GM19035 (cell line): ENCODE measurements at regions not wholly inside any gene's neighbourhood (a gene's known extent, or its start where the extent isn't known, plus 50 kb on each side); places are given as distances from the start of the nearest gene placed in this dataset.
A peak's percentile ranks its signal among the peaks of the same experiment; 100 is the strongest.

ENCODE experiments used
- ATAC-seq: cut with Tn5 transposase; IDR thresholded peaks from one replicate; pipeline ENCODE4 v1.9.1; 2021; ENCODE audit not compliant: unreplicated experiment

DNA sequence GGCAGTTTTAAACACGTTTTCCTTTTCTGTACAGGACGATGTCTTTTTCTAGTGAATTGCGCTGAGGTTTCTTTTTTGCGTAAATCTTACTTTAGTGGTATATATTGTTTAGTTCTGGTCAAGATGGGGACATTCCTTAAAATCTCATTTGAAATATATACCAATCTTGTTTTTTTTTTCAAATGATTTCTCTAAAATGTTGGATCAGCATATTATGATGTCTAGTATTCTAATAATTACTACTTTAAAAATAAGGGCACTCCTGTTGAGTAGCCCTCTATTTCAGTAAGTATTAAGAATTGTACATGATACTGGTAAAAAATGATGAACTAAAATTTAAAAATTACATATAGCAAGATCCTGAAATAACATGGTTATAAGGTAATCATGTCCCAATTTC lies 224.1 kb upstream of the ARHGAP24 start:
- no peak for ATAC-seq

DNA sequence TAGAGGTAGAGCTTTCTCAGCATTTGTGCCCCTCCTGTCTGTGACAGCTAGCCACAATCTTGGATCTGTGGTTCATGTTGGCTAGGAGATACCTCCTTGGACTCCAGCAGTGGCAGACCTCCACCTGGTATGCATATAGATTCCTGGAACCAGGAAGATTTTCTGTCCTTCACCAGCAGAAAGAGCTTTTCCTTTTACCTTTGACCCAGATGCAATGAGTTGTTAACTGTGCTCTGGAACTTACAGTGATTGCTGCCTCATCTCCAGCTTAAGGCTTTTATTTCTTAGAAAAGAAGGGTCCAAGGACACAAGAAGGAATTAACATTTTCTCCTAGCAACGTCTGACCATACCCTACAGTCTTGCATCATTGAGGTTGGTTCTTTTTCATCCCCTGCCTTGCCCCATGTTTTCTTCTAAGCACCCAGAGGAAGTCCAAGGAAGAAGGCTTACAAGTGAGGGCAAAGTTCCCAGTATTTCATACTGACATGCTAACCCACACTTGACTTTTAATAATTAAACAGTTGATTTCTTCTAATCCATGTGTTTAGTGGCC lies 217.1 kb upstream of the ARHGAP24 start:
- no peak for ATAC-seq

DNA sequence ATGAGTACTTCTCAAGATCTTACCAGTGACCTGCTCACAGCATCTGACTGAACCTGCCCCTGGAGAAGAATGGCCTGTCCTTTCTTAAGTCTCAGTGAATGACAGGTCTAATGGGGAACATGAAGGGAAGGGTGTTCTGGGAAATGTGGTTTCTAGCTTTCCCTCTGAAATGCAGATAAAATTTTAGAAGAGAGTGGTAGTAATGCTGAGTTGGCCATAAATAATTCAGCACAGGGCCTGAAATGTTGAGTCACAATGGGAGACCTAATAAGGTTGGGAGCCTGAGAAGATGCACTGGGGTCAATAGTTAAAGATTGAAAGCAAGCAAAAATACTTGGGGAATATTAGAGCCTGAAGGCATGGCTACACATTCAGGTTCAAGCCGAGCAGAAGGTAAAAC lies 214.9 kb upstream of the ARHGAP24 start:
- no peak for ATAC-seq

DNA sequence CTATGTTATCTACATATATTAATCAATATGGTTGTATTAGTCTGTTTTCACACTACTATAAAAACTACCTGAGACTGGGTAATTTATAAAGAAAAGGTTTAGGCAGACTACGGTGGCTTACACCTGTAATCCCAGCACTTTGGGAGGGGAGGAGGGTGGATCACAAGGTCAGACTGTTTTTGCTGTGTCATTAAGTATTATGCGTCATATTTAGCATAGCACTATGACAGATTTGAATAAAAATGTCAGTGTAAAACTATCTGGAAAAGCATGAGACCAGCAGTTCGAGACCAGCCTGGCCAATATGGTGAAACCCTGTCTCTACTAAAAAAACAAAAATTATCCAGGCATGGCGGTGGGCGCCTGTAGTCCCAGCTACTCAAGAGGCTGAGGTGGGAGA lies 209.7 kb upstream of the ARHGAP24 start:
- ATAC-seq: no peak

DNA sequence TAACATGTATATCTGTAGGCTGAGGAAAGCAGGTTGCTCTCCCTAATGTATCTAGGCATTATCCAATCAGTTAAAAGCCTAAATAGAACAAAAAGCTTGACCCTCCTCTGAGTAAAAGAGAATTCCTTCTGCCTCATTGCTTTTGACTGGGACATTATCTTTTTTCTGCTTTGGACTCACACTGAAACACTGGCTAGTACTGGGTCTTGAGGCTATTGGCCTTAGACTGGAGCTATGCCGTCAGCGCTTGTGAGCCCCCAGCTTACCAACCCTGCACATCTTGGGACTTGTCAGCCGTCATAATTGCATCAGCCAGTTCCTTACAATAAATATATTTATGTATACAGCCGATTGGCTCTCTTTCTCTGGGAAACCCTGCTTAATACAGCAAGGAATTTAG lies 206.8 kb upstream of the ARHGAP24 start:
- no peak for ATAC-seq

DNA sequence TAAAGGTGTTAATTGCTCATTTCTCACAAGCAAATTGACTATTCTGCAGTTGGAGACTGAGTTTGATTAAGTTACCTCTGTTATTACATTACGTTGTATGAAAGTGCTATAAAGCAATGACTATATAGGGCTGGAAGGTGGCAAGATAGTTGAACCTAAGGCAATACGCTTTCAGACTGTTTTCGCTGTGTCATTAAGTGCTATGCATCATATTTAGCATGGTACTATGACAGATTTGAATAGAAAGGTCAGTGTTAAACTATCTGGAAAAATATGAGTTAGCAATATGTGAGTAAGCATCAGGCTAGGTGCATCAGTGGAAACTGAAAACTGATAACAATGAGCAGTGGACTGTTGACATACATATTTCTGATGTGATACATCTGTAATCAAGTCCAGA lies 206.0 kb upstream of the ARHGAP24 start:
- ATAC-seq: no peak

DNA sequence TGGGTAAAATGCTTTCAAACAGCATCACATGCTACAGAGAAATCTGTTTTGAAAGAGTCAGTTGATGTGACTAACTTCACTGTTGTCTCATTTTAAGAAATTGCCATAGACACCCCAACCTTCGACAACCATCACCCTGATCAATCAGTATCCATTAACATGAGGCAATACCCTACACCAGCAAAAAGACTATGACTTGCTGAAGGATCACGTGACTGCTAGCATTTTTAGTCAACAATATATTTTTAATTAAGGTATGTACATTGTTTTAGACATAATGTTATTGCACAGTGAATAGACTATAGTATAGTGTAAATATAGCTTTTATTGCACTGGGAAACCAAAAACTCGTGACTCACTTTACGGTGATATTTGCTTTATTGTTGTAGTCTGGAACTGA lies 200.0 kb upstream of the ARHGAP24 start:
- no peak for ATAC-seq

DNA sequence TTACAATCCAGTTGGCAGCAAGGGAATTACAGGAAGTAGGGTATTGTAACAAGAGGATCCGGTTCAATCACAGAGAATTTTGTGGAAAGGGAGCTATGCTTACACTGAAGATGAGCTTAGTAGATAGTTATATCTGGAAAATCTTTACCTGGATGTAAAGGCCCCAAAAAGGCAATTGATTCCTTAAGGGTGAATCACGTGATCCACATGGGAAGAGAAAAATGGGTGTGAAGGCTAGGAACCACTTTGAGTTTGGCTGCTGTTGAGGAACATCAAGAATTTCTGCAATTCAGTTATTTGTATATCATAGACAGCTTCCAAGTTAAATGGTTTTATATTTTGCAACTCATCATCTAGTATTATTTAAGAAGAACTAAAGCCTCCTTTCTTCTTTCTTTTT lies 194.0 kb upstream of the ARHGAP24 start:
- ATAC-seq: no peak

DNA sequence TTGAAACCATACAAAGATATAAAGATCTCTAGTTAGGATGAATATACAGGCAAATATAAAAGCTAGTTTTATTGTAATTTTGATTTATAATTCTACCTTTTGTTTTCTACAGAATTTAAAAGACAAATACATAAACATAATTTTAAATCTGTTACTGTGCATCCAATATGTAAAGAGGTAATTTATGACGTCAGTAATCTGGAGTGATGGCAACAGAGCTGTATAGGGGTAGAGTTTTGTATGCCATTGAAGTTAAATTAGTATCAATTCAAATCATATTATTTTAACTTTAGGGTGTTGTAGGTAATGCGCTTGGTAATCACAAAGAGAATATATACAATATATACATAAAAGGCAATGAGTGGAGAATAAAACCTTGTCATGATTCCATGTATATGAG lies 183.7 kb upstream of the ARHGAP24 start:
- ATAC-seq: no peak

DNA sequence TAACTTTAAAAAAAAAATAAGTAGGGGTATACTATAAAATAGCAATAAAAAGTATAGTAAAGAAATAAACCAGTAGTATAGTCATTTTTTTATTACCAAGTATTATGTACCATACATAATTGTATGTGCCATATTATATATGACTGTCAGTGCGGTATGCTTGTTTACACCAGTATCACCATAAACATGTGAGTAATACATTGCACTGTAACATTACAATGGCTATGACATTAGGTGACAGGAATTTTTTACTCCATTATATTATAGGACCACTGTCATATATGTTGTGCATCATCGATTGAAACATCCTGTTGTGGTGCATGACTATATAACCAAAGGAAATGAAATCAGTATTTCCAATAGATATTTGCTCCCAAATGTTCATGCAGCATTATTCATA lies 176.9 kb upstream of the ARHGAP24 start:
- ATAC-seq: no peak

DNA sequence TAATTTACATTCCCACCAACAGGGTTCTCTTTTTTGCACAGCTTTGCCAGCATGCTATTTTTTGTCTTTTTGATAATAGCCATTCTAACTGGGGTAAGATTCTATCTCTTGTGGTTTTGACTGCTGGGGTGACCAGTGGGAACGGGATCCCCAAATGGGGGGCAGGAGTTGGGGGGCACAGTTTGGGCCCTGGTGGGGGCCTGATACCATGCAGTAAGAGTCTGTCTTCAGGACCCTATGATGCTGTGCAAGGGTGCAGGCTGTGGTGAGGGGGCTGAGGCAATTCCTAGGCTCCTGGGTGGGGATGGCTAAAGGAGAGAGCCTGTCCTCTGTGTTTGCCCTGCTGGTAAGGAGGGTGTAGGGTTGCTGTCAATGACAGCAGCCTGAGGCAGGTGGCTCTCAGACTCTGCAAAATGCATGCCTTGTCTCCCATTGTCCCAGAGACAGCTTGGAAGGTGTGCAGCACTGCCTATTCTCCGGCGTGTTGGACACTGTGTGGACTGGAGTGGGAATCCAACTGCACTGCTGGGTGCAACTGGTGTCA lies 172.7 kb upstream of the ARHGAP24 start:
- no peak for ATAC-seq

DNA sequence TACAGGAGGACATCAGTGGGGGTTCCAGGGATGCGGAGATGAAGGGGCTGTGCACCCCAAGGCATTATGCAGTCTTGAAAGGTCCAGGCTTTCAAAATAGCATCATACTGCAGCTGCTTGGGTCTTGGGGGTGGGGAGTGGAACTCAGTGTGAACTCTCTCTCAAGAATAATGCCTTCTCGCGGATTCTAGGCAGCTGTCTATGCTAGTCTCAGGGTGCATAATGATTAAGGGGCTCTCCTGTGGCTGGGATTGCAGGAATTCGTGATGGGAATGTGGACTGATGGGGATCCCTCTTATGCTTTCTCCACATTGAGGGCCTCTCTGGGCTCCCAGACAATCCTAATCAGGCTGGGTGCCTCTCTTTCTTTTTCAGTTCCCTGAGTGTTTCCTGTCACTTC lies 172.2 kb upstream of the ARHGAP24 start:
- ATAC-seq: no peak

DNA sequence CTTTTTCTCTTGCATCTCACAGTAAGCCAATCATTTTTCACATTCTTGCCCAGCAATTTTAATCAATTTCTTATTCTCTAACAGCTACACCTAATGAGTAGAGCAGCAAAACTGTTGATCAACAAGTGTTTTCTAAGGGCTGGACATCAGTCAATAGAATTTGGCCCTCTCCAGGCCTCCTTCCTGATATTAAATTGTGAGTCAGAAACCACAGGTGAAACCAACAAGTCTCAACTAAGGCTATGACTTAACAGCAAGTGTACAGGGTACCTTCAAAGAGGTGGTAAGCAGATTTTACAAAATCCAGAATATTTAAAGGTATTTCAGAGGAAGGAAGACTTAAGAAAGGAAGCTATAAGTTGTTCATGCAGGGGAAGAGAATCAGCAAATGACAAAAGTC lies 156.5 kb upstream of the ARHGAP24 start:
- ATAC-seq: no peak

DNA sequence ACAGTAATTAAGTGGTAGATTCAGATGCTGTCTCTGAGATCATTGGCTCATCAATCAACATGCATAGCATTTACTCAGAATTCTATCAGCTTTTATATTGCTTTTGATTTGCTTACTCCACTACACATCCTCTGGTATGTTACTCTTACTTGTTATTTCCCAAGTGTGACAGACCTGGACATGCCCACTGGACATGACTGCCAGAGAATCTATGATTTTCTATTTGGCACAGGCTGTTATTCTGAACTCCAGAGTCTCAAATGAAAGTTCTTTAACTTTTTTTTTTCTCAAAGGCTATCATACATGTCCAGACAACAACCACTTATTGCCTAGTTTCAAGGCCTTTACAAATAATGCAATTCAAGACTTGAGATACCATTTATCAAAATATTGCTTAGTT lies 116.1 kb upstream of the ARHGAP24 start:
- ATAC-seq: no peak

DNA sequence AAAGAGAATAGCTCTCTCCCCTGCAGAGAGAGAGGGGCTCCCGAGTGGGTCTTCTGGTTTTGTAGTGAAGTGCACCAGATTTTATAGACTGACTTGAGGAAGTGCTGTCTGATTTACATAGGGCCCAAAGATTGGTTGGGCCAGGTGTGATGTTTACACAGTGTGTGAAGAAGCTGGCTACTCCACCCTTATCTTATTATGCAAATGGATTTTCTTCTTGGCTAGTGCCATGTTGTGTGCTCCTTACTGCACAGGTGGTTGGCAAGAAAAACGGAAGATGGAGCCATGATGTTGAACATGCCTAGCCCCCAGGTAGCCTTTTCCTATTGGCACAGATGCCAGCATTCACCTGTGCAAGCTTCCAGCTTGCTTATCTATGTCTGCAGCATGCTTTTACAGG lies 112.4 kb upstream of the ARHGAP24 start:
- no peak for ATAC-seq

DNA sequence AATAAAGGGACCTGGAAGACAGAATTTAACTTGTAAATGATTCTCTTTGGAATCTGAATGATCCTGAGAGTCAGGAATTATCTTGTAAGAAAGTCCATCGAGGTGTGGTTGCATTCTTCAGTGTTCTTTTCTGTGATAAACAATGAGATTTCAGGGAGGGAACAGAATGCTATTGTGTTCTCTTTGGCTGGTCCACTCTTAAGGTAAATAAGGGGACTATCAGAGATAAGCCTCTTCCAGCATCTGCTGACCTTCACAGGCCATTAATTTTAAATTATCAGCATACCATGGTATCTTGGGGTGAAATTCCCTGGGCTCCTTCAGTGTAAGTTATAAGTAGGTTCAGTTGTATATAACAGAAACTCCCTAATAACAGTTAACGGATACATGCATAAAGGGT lies 107.1 kb upstream of the ARHGAP24 start:
- ATAC-seq: no peak

DNA sequence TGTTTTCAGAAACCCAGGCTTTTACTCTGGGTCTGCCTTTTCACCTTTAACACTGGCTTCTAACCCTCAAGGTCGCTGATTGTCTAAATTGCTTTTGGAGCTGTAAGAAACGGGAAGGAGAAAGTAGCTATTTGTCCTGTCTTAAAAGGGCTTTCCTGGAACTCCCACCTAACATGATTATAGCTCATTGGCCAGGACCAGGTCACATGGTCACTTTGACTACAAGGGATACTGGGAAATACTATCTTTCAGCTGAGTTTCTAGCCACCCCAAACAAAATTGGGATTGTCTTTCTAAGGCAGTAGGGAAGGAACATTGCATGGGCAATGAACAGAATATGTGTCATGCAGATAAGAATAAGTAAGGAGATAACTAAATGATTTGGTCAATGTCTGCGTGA lies 106.7 kb upstream of the ARHGAP24 start:
- ATAC-seq: no peak

DNA sequence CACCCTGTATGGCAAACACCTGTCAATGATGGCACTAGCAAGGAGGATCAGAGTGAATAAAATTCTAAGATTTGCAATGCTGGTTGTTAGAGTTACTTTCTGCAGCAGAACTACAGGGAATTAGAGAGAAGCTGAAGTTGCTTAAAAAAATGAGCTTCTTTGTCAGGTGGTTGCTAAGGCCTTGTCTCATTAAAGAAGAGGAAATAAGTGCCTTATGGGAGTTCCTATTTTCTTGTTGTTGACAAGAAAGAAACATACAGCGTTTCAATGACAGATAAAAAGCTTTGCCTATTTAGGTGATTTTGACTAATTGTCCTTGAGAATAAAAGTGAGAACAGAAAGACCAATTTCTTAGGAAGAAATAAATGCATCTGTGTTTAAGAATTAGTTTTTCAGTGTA lies 106.0 kb upstream of the ARHGAP24 start:
- no peak for ATAC-seq

DNA sequence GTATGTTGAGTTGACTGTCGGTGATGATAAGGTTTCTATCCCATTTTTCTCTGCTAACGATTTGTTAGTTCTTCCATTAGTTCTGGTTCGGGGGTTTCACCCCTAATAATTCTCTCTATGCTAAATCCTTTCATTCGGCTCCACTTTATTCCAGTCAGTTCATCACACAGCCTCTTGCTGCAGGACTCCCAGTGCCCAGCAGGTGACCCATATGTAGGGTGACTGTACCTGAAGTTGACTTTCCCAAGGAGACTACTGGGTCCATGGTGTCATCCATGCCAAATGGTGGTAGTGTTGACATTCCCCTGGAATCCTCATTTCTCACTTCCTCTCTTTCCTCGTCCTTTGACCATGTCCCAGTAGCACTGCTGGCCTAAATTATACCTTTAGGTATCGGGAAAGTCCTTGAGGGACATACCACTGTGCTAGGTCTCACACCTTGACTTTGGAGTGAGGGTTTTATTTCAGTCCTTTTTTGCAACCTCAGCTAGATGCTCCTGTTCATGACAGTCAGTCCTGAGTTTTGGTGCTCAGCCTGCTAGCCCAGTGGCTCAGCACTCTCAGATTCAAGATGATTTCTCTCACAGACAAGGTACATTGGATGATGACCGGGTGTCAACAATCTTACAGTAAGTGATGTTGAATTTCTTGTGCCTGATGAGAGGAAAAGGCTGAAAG lies 105.1 kb upstream of the ARHGAP24 start:
- ATAC-seq: no peak

DNA sequence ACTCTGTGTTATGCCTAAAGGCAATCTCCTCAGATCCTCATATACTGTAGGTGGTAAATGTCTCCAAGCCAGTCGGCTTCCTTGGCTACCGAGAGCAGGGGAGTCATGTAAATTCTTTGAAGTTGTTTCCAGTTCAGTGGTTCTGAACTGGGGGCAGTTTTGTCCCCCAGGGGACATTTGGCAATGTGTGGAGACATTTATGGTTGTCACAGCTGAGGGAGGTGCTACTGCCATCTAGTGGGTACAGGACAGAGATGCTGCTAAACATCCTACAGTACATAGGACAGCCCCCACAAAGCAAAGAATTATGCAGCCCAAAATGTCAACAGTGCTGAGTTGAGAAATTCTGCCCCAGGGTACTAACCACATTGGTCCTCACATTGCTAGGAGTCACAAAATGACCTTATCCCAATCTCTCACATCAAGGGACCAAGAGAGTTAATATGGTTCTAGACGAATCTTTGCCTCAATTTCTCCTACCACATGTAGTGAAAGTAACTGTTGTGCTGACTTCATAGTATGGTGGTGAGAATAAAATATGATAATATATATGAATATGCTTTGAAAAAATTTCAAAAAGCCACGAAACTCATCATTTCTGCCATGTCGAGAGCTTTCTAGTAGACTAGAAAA lies 104.4 kb upstream of the ARHGAP24 start:
- peak; percentile 94 for ATAC-seq

DNA sequence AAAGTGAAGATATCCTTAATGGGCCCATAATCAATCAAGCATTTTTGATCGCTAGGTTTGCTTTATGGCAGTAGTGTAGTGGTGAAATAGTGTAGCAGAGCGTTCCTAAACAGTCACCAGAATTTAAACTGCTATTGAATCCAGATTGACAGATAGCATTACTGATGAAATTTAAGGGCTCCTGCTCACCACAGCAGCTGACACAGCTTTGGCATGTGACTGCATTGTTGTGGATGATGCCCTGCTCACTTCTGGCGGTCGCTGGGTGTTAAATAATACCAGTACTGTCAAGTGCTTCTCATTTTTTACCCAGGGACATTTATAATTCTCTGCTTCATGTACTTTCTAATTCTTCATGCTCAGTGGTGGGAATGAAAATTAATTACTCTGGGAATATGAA lies 102.0 kb upstream of the ARHGAP24 start:
- ATAC-seq: no peak

DNA sequence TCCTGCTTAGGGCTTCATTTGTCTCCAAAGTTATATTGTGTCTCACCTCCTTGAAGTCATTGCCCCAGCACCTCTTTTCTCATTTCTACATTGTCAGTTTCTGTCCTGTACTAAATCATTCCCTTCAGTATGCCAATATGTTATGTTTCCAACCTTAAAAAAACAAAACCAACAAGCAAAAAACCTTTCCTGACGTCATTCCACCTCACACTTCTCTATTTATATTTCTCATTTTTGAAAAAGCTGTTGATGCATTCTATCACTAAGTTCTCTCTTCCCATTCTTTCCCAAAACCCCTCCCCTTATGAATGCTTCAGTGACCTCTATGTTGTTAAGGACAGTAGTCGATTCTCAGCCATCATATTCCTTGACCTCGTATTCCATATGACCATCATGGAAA lies 98.7 kb upstream of the ARHGAP24 start:
- ATAC-seq: no peak

DNA sequence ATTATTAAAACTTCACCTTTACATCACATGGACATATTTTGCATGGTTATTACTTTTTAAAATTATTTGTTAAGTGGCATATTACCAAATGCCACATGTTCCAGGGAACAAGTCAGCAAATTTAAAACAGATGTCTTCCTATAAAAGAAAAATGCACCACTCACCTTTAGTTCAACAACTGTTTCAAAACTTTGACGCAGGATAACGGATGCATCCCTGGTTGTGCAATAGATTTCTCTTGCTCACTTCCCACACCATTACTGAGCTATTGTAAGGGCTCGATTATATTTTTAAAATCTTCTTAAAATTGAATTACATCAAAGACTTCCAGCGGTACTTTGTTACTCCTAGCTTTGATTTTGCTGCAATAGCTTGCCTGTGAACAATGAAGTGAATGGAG lies 93.0 kb upstream of the ARHGAP24 start:
- ATAC-seq: no peak
